ENCODE measurements at regions not wholly inside any gene's neighbourhood (a gene's known extent, or its start where the extent isn't known, plus 50 kb on each side); places are given as distances from the start of the nearest gene placed in this dataset.

- peak; percentile 0 for DNase-seq (ENCODE audit: low read depth)
- TF ChIP-seq CTCF (IDR thresholded peaks at IDR 0.05; ENCODE audit: low read length, missing control alignments), result no peak
- H3K4me3 ChIP-seq (replicated peaks; ENCODE audit: low read depth, low read length), result no peak overlapping the region
Observed at GRCh38 chr2:13884291-13884976, 748.1 kb upstream of the LRATD1 start.

GRCh38 chr2:13901526-13901925 lies 731.0 kb upstream of the LRATD1 start:
- DNase-seq (ENCODE audit: low read depth), result no peak
- TF ChIP-seq CTCF (IDR thresholded peaks at IDR 0.05; ENCODE audit: low read length, missing control alignments), result no peak
- H3K4me3 ChIP-seq (replicated peaks; ENCODE audit: low read depth, low read length), result no peak overlapping the region

GRCh38 chr2:13905831-13906230 lies 726.7 kb upstream of the LRATD1 start:
- H3K4me3 ChIP-seq (replicated peaks; ENCODE audit: low read depth, low read length), result no peak overlapping the region
- TF ChIP-seq CTCF (IDR thresholded peaks at IDR 0.05; ENCODE audit: low read length, missing control alignments), result no peak
- DNase-seq (ENCODE audit: low read depth), result no peak

GRCh38 chr2:13916066-13916465 lies 716.5 kb upstream of the LRATD1 start:
- H3K4me3 ChIP-seq (replicated peaks; ENCODE audit: low read depth, low read length), result no peak overlapping the region
- no peak for TF ChIP-seq CTCF (IDR thresholded peaks at IDR 0.05; ENCODE audit: low read length, missing control alignments)
- no peak for DNase-seq (ENCODE audit: low read depth)

GRCh38 chr2:13917958-13918357 lies 714.6 kb upstream of the LRATD1 start:
- DNase-seq (ENCODE audit: low read depth), result no peak
- TF ChIP-seq CTCF (IDR thresholded peaks at IDR 0.05; ENCODE audit: low read length, missing control alignments), result no peak
- H3K4me3 ChIP-seq (replicated peaks; ENCODE audit: low read depth, low read length), result no peak overlapping the region

- DNase-seq (ENCODE audit: low read depth), result peak; percentile 1
Observed at GRCh38 chr2:13919981-13920382, 712.5 kb upstream of the LRATD1 start.

More at GRCh38 chr2:13919981-13920382, 712.5 kb upstream of the LRATD1 start:
- TF ChIP-seq CTCF (IDR thresholded peaks at IDR 0.05; ENCODE audit: low read length, missing control alignments), result no peak
- no peak overlapping the region for H3K4me3 ChIP-seq (replicated peaks; ENCODE audit: low read depth, low read length)
